BE2C (cell line): ENCODE measurements at regions not wholly inside any gene's neighbourhood (a gene's known extent, or its start where the extent isn't known, plus 50 kb on each side); places are given as distances from the start of the nearest gene placed in this dataset.

Experiments
- DNase-seq: peaks from one replicate; pipeline ENCODE4 v3.0.0-alpha.2; 2020
- H3K27me3 ChIP-seq: fragments of 250-450 bp; sonication (Bioruptor Pico); 2 replicates; pipeline ENCODE4 v1.5.1; 2020; ENCODE audit warnings: mild to moderate bottlenecking
- H3K36me3 ChIP-seq: fragments of 250-450 bp; sonication (Bioruptor Pico); 2 replicates; pipeline ENCODE4 v1.5.1; 2020; ENCODE audit warnings: mild to moderate bottlenecking
- H3K4me1 ChIP-seq: fragments of 250-450 bp; sonication (Bioruptor Pico); 2 replicates; pipeline ENCODE4 v1.5.1; 2020
- H3K4me3 ChIP-seq: 2 replicates; pipeline ENCODE4 v1.5.1; 2011; ENCODE audit warnings: low read depth, low read length
- H3K9me3 ChIP-seq: fragments of 250-450 bp; sonication (Bioruptor Pico); 2 replicates; pipeline ENCODE4 v1.5.1; 2020
- CTCF ChIP-seq: IDR thresholded peaks from 2 replicates; pipeline ENCODE4 v1.5.1; 2012; ENCODE audit warnings: mild to moderate bottlenecking, low read depth, low read length

DNA sequence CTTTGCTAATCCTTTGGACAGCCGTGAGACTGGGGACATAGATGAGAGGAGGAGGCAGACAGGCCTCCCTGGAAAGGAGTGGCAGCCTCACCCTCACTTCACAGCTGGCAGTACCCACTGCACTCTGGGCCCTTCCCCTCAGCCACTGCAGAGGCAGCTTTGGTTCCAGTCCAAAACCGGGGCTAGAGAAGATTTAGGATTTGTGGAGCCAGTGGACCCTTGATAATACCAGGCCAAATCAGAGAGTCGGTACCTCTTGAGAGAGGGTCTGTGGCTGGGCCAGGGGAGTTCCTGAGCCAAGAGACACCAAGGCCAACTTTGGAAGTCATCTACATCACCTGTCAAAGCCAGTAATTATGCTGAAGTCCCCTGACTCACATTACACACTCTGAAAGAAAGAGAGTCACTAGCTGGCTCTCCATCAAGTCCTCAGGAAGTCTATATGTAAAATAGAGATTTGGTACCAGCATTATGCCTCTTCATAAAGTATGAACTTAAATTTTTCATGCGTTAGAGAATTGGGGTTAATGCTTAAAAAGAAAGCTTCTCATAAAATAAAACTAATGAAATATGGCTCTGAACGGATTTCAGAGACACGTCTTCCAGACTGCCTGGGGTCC, 244.1 kb upstream of the SEMA6D start:
- no peak for DNase-seq
- no peaks in the 10 kb centered on the region for H3K9me3 ChIP-seq
- no peak overlapping the region for H3K4me3 ChIP-seq
- H3K27me3 ChIP-seq: no peaks in the 10 kb centered on the region
- H3K4me1 ChIP-seq: no peaks in the 10 kb centered on the region
- H3K36me3 ChIP-seq: no peaks in the 10 kb centered on the region
- TF ChIP-seq CTCF: no peak

DNA sequence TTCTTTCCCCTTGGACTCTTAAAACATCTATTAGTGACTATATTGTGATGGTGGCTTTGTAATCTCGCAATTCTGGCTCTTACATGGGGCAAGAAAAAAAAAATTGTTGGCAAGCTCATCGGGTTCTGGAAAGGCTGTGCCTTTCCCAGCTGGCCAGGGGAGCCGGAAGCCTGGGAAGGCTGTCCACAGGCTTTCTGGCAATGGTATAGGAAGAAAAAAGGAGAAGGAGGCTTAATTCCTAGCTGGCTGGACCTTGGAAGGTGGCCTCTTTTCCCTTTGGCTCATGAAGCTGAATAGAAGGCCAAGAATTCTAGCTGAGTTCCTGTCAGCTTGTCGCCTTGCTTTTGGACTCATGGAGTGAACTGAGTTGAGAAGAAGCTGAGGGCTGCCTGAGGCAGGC, 243.5 kb upstream of the SEMA6D start:
- H3K4me1 ChIP-seq: no peaks in the 10 kb centered on the region
- no peaks in the 10 kb centered on the region for H3K27me3 ChIP-seq
- H3K9me3 ChIP-seq: no peaks in the 10 kb centered on the region
- no peak overlapping the region for H3K4me3 ChIP-seq
- no peak for TF ChIP-seq CTCF
- no peak for DNase-seq
- no peaks in the 10 kb centered on the region for H3K36me3 ChIP-seq

DNA sequence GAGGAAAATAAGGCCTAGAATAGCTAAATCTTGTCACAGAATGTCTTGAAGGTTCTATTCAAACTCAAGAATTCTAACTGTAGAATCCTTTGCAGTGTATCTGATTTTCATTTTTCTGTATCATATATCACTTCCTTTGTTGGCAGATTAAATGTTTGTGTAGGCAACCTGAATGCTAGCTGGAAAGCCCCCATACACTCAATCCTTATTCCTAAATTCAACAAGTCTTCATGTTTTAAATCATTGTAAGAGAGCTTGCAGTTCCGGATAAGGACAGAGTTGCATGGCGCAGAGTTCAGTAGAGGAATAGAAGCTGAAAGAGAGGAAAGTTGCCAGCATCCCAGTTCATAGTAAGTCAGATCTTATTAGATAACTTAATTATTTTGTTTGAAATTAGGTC, 242.0 kb upstream of the SEMA6D start:
- TF ChIP-seq CTCF: no peak
- H3K4me3 ChIP-seq: no peak overlapping the region
- no peaks in the 10 kb centered on the region for H3K27me3 ChIP-seq
- no peaks in the 10 kb centered on the region for H3K9me3 ChIP-seq
- H3K4me1 ChIP-seq: no peaks in the 10 kb centered on the region
- H3K36me3 ChIP-seq: no peaks in the 10 kb centered on the region
- DNase-seq: no peak

DNA sequence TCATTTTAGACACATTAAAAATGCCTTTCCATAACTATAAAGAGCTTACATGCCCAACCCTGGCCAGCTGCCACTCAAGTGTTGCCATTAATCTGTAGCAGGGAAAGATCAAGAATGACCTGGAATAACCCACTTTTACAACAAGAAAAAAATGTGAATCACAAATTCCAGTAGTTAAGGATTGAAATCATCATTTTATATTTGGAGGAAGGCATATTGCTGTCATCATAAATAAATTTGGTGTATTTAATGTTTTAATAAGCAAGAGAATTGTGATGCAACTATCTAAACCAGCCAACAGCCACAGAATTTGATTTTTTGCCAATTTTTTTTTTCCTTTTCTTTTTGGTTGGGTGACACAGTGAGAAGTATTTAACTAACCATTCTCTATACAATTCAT, 240.0 kb upstream of the SEMA6D start:
- no peak for DNase-seq
- Histone ChIP-seq H3K4me1 (no peaks in the 10 kb centered on the region), H3K9me3 (no peaks in the 10 kb centered on the region), H3K36me3 (no peaks in the 10 kb centered on the region), H3K4me3 (no peak overlapping the region), H3K27me3 (no peaks in the 10 kb centered on the region)
- TF ChIP-seq CTCF: no peak

DNA sequence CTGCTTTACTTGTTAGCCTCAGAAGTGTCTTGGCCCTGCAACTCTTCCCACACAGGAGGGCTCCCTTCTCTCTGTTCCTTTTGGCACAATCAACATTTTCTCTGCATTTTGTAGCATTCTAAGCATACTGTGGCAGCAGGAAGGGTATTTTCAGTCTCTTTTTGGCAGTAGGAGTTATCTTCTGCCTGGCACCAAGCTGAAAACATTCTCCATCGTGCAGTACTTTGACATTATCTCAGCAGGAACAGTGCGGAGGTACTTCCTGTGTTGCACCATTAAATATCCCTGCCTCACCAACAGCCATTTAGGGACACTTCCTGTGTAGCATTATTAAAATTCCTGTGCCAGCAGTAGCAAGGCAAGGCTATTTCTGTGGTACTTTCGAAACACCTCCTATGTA, 233.2 kb upstream of the SEMA6D start:
- H3K27me3 ChIP-seq: no peaks in the 10 kb centered on the region
- no peak overlapping the region for H3K4me3 ChIP-seq
- no peaks in the 10 kb centered on the region for H3K9me3 ChIP-seq
- H3K4me1 ChIP-seq: no peaks in the 10 kb centered on the region; the same call in 1 of the 2 replicates
- DNase-seq: no peak
- no peak for TF ChIP-seq CTCF
- H3K36me3 ChIP-seq: no peaks in the 10 kb centered on the region

DNA sequence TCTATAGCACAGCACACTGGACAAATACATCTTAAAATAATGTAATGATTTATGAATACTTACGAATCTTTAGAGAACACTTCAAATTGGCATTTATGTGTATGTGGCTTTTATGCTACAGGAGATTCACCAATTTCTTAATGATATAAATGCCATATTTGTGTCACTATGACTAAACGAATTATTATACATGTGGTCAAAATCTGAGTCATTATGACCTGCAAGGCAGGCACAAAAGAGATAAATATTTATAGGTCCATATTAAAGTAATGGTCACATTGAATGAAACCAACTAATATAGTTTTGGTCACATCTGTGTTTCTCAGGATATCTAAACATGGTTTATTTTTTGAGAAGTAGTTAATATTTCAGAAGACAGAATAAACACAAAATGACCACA, 232.3 kb upstream of the SEMA6D start:
- Histone ChIP-seq H3K9me3 (no peaks in the 10 kb centered on the region), H3K4me3 (no peak overlapping the region), H3K36me3 (no peaks in the 10 kb centered on the region), H3K4me1 (no peaks in the 10 kb centered on the region; the same call in 1 of the 2 replicates), H3K27me3 (no peaks in the 10 kb centered on the region)
- TF ChIP-seq CTCF: no peak
- DNase-seq: no peak
